Nephron (organoid): ENCODE measurements at regions not wholly inside any gene's neighbourhood (a gene's known extent, or its start where the extent isn't known, plus 50 kb on each side); places are given as distances from the start of the nearest gene placed in this dataset.

ENCODE experiments used
- H3K27ac Mint-ChIP-seq, 3 experiments: 2 replicates each; pipeline ENCODE4 v1.8.0; 2020; ENCODE audit warnings: mixed read lengths in 3 of 3, mild to moderate bottlenecking in 2 of 3, moderate library complexity in 1 of 3
- H3K27me3 Mint-ChIP-seq: 2 replicates; pipeline ENCODE4 v1.8.0; 2021; ENCODE audit warnings: low read depth, mild to moderate bottlenecking, moderate library complexity, mixed read lengths
- H3K36me3 Mint-ChIP-seq: 2 replicates; pipeline ENCODE4 v1.8.0; 2020; ENCODE audit warnings: low read depth, mixed read lengths
- H3K4me1 Mint-ChIP-seq: 2 replicates; pipeline ENCODE4 v1.8.0; 2020; ENCODE audit warnings: mixed read lengths
- H3K4me3 Mint-ChIP-seq, 3 experiments: 2 replicates each; pipeline ENCODE4 v1.8.0; 2020; ENCODE audit warnings: mild to moderate bottlenecking in 3 of 3, mixed read lengths in 3 of 3, moderate library complexity in 2 of 3
- H3K9me3 Mint-ChIP-seq: 2 replicates; pipeline ENCODE4 v1.8.0; 2020; ENCODE audit warnings: mixed read lengths
- TF ChIP-seq, protein P1 (sequence below), 3 experiments: fragments of 200-600 bp; sonication (generic); IDR thresholded peaks; one replicate each; pipeline ENCODE4 v1.5.0; 2021; ENCODE audit warnings: antibody characterized with exemption in 3 of 3; ENCODE audit not compliant: unreplicated experiment in 3 of 3

DNA sequence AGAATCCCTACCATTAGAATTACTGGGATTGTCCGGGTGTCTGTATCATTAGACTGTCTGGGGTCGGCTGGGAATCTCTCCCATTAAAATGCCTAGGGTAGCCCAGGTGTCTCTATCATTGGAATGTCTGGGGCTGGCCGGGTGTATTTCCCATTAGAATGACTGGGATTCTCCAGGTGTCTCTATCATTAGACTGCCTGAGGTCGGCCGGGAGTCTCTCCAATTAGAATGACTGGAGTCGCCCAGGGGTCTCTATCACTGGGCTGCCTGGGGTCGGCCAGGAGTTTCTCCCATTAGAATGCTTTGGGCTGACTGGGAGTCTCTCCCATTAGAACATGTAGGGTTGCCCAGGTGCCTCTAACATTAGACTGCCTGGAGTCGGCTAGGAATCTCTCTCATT is 1560.7 kb downstream of the UQCRFS1 start:
- H3K4me3 Mint-ChIP-seq, result no peak overlapping the region
- TF ChIP-seq, protein P1, sequence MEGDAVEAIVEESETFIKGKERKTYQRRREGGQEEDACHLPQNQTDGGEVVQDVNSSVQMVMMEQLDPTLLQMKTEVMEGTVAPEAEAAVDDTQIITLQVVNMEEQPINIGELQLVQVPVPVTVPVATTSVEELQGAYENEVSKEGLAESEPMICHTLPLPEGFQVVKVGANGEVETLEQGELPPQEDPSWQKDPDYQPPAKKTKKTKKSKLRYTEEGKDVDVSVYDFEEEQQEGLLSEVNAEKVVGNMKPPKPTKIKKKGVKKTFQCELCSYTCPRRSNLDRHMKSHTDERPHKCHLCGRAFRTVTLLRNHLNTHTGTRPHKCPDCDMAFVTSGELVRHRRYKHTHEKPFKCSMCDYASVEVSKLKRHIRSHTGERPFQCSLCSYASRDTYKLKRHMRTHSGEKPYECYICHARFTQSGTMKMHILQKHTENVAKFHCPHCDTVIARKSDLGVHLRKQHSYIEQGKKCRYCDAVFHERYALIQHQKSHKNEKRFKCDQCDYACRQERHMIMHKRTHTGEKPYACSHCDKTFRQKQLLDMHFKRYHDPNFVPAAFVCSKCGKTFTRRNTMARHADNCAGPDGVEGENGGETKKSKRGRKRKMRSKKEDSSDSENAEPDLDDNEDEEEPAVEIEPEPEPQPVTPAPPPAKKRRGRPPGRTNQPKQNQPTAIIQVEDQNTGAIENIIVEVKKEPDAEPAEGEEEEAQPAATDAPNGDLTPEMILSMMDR (IDR thresholded peaks at IDR 0.05; ENCODE audit: unreplicated experiment in 3 of 3), result no peak
- no peak overlapping the region for H3K27ac Mint-ChIP-seq
- H3K27me3 Mint-ChIP-seq, result no peaks in the 10 kb centered on the region
- no peaks in the 10 kb centered on the region for H3K36me3 Mint-ChIP-seq
- peaks cover 81% of the 10 kb centered on the region for H3K9me3 Mint-ChIP-seq
- no peaks in the 10 kb centered on the region for H3K4me1 Mint-ChIP-seq

- TF ChIP-seq, protein P1 (IDR thresholded peaks at IDR 0.05; ENCODE audit: unreplicated experiment in 3 of 3), result no peak
- H3K9me3 Mint-ChIP-seq, result peaks cover 47% of the 10 kb centered on the region
- H3K4me1 Mint-ChIP-seq, result no peaks in the 10 kb centered on the region
- H3K4me3 Mint-ChIP-seq, result no peak overlapping the region
- no peak overlapping the region for H3K27ac Mint-ChIP-seq
- no peaks in the 10 kb centered on the region for H3K36me3 Mint-ChIP-seq
- H3K27me3 Mint-ChIP-seq, result no peaks in the 10 kb centered on the region
Measured at GRCh38 chr19:27647423-27647822, 1565.5 kb downstream of the UQCRFS1 start.

GRCh38 chr19:27635401-27635800 is 1577.5 kb downstream of the UQCRFS1 start:
- TF ChIP-seq, protein P1 (IDR thresholded peaks at IDR 0.05; ENCODE audit: unreplicated experiment in 3 of 3), result no peak
- H3K36me3 Mint-ChIP-seq, result no peaks in the 10 kb centered on the region
- no peaks in the 10 kb centered on the region for H3K4me1 Mint-ChIP-seq
- H3K27ac Mint-ChIP-seq, result no peak overlapping the region
- H3K4me3 Mint-ChIP-seq, result no peak overlapping the region
- H3K27me3 Mint-ChIP-seq, result no peaks in the 10 kb centered on the region
- H3K9me3 Mint-ChIP-seq, result peaks cover 38% of the 10 kb centered on the region

GRCh38 chr19:27618006-27618405 is 1594.9 kb downstream of the UQCRFS1 start:
- no peaks in the 10 kb centered on the region for H3K4me1 Mint-ChIP-seq
- peaks cover 35% of the 10 kb centered on the region for H3K9me3 Mint-ChIP-seq
- H3K4me3 Mint-ChIP-seq, result no peak overlapping the region
- no peaks in the 10 kb centered on the region for H3K27me3 Mint-ChIP-seq
- no peaks in the 10 kb centered on the region for H3K36me3 Mint-ChIP-seq
- H3K27ac Mint-ChIP-seq, result no peak overlapping the region
- TF ChIP-seq, protein P1 (IDR thresholded peaks at IDR 0.05; ENCODE audit: unreplicated experiment in 3 of 3), result no peak

DNA sequence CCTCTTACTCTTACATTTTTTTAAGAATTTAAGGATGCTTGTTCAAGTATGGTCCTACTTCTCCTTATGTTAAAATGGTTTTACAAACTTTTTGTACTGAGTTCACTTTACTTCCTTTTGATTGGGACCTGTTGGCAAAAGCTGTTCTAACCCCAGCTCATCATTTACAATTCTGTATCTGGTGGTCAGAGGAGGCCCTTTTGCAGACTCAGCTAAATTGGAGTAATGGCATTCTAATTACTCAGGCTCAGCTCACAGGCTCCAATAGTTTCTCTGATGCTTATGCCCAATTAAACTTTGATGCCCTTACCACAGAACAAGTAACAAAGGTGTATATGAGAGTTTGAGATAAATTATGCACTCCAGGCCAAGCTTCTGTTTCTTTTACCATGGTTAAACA is 1632.0 kb downstream of the UQCRFS1 start:
- no peak overlapping the region for H3K4me3 Mint-ChIP-seq
- peaks cover 44% of the 10 kb centered on the region for H3K9me3 Mint-ChIP-seq
- H3K27ac Mint-ChIP-seq, result no peak overlapping the region
- no peaks in the 10 kb centered on the region for H3K27me3 Mint-ChIP-seq
- TF ChIP-seq, protein P1 (IDR thresholded peaks at IDR 0.05; ENCODE audit: unreplicated experiment in 3 of 3), result no peak
- no peaks in the 10 kb centered on the region for H3K4me1 Mint-ChIP-seq
- H3K36me3 Mint-ChIP-seq, result no peaks in the 10 kb centered on the region
